ENCODE measurements at regions not wholly inside any gene's neighbourhood (a gene's known extent, or its start where the extent isn't known, plus 50 kb on each side); places are given as distances from the start of the nearest gene placed in this dataset.

- H3K9me3 ChIP-seq (ENCODE audit: severe bottlenecking): no peaks in the 10 kb centered on the region
- H3K27ac ChIP-seq (ENCODE audit: poor library complexity, severe bottlenecking): no peak overlapping the region
- no peaks in the 10 kb centered on the region for H3K4me1 ChIP-seq (ENCODE audit: insufficient read depth, poor library complexity, severe bottlenecking)
- H3K36me3 ChIP-seq (ENCODE audit: low read depth): no peaks in the 10 kb centered on the region
- DNase-seq (ENCODE audit: low spot score): no peak
- no peak for TF ChIP-seq CTCF (IDR thresholded peaks at IDR 0.05; ENCODE audit: poor library complexity, severe bottlenecking)
- no peaks in the 10 kb centered on the region for H3K27me3 ChIP-seq (ENCODE audit: insufficient read depth, poor library complexity, severe bottlenecking)
- H3K4me3 ChIP-seq (ENCODE audit: severe bottlenecking): no peak overlapping the region
- no peak for ATAC-seq (ENCODE audit: low read depth)
Observed at GRCh38 chr17:59501690-59502089, 63.7 kb upstream of the DHX40 start.

- ATAC-seq (ENCODE audit: low read depth) (no peak), DNase-seq (ENCODE audit: low spot score) (no peak)
- Histone ChIP-seq H3K27me3 (ENCODE audit: insufficient read depth, poor library complexity, severe bottlenecking) (no peaks in the 10 kb centered on the region), H3K4me3 (ENCODE audit: severe bottlenecking) (no peak overlapping the region), H3K36me3 (ENCODE audit: low read depth) (no peaks in the 10 kb centered on the region), H3K4me1 (ENCODE audit: insufficient read depth, poor library complexity, severe bottlenecking) (no peaks in the 10 kb centered on the region), H3K9me3 (ENCODE audit: severe bottlenecking) (no peaks in the 10 kb centered on the region), H3K27ac (ENCODE audit: poor library complexity, severe bottlenecking) (no peak overlapping the region)
- TF ChIP-seq CTCF (IDR thresholded peaks at IDR 0.05; ENCODE audit: poor library complexity, severe bottlenecking): no peak
Observed at GRCh38 chr17:59502800-59503199, 62.6 kb upstream of the DHX40 start.

- no peaks in the 10 kb centered on the region for H3K36me3 ChIP-seq (ENCODE audit: low read depth)
- no peak for TF ChIP-seq CTCF (IDR thresholded peaks at IDR 0.05; ENCODE audit: poor library complexity, severe bottlenecking)
- ATAC-seq (ENCODE audit: low read depth) (no peak), DNase-seq (ENCODE audit: low spot score) (no peak)
- H3K27me3 ChIP-seq (ENCODE audit: insufficient read depth, poor library complexity, severe bottlenecking): no peaks in the 10 kb centered on the region
- H3K4me1 ChIP-seq (ENCODE audit: insufficient read depth, poor library complexity, severe bottlenecking): no peaks in the 10 kb centered on the region
- H3K9me3 ChIP-seq (ENCODE audit: severe bottlenecking): no peaks in the 10 kb centered on the region
- H3K4me3 ChIP-seq (ENCODE audit: severe bottlenecking): no peak overlapping the region
- H3K27ac ChIP-seq (ENCODE audit: poor library complexity, severe bottlenecking): no peak overlapping the region
Observed at GRCh38 chr17:59503500-59503899, 61.9 kb upstream of the DHX40 start.

- ATAC-seq (ENCODE audit: low read depth): no peak
- Histone ChIP-seq H3K36me3 (ENCODE audit: low read depth) (no peaks in the 10 kb centered on the region), H3K9me3 (ENCODE audit: severe bottlenecking) (no peaks in the 10 kb centered on the region)
Observed at GRCh38 chr17:59504821-59505220, 60.6 kb upstream of the DHX40 start.

More at GRCh38 chr17:59504821-59505220, 60.6 kb upstream of the DHX40 start:
- Histone ChIP-seq H3K4me3 (ENCODE audit: severe bottlenecking) (no peak overlapping the region), H3K27ac (ENCODE audit: poor library complexity, severe bottlenecking) (no peak overlapping the region), H3K27me3 (ENCODE audit: insufficient read depth, poor library complexity, severe bottlenecking) (no peaks in the 10 kb centered on the region), H3K4me1 (ENCODE audit: insufficient read depth, poor library complexity, severe bottlenecking) (no peaks in the 10 kb centered on the region)
- TF ChIP-seq CTCF (IDR thresholded peaks at IDR 0.05; ENCODE audit: poor library complexity, severe bottlenecking): no peak
- no peak for DNase-seq (ENCODE audit: low spot score)
